ENCODE measurements at regions not wholly inside any gene's neighbourhood (a gene's known extent, or its start where the extent isn't known, plus 50 kb on each side); places are given as distances from the start of the nearest gene placed in this dataset.

DNA sequence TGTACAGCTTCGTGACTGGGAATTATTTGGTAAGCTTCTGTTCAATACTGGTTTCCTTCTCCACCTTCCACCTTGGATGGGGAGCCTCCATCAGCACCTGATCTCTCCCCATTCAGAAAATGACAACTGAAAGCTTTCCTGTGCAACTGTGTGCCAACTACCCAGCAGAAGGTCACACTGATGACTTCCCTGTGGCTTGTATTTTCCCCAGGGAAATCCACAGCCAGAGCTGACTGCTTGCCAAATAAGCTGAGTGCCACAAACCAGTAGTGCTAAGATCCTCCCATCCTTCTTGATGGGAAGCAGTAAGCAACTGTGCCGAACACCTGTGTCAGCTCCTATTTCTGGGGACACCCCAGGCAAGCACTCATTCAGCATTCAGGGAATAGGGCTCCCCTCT lies 257.2 kb upstream of the SOX5 start:
- no peak for TF ChIP-seq HMGN3 (IDR thresholded peaks at IDR 0.05; ENCODE audit: borderline replicate concordance, extremely low read depth, insufficient read length, low read depth, low read length)
- TF ChIP-seq, protein P1, sequence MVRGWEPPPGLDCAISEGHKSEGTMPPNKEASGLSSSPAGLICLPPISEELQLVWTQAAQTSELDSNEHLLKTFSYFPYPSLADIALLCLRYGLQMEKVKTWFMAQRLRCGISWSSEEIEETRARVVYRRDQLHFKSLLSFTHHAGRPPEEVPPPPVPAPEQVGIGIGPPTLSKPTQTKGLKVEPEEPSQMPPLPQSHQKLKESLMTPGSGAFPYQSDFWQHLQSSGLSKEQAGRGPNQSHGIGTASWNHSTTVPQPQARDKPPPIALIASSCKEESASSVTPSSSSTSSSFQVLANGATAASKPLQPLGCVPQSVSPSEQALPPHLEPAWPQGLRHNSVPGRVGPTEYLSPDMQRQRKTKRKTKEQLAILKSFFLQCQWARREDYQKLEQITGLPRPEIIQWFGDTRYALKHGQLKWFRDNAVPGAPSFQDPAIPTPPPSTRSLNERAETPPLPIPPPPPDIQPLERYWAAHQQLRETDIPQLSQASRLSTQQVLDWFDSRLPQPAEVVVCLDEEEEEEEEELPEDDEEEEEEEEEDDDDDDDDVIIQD (CRISPR knock-in tag; IDR thresholded peaks at IDR 0.05), result no peak
